SK-N-SH (cell line): ENCODE measurements at regions not wholly inside any gene's neighbourhood (a gene's known extent, or its start where the extent isn't known, plus 50 kb on each side); places are given as distances from the start of the nearest gene placed in this dataset.
"Not testable (repeated sequence)": the region's sequence is repeated elsewhere in the genome, so short reads cannot be mapped to it uniquely, and the experiment has no call there.

Experiments
- CTCF ChIA-PET: fragments of 300-600, 350-600 bp; formaldehyde crosslinking; extraction: SDS; loops from one replicate; lab custom pipeline; 2021; lab: Yijun Ruan, JAX
- POLR2A ChIA-PET: fragments of 350-600 bp; sonication (Branson Sonifier 250); formaldehyde crosslinking; extraction: SDS; loops from one replicate; lab custom pipeline; 2020; ENCODE audit warnings: antibody characterized with exemption, inconsistent platforms; lab: Yijun Ruan, JAX
- DNase-seq: peaks from one replicate; pipeline ENCODE4 v3.0.0; 2012
- H2AFZ ChIP-seq: fragments of 200-600 bp; sonication (generic); 2 replicates; pipeline ENCODE4 v1.8.1; 2016; ENCODE audit warnings: antibody characterized with exemption, mild to moderate bottlenecking, low read depth
- H3F3A ChIP-seq: fragments of 200-600 bp; sonication (generic); replicated peaks from 2 replicates; pipeline ENCODE3; 2016; ENCODE audit warnings: antibody characterized with exemption, mild to moderate bottlenecking; ENCODE audit not compliant: insufficient read depth
- H3K27ac ChIP-seq, 2 experiments: fragments of 200-500 bp in 1 of 2; fragments of 200-600 bp in 1 of 2; sonication (Bioruptor generic) in 1 of 2; sonication (generic), shearing (Covaris generic) in 1 of 2; 2 replicates each; pipeline versions ENCODE4 v1.5.1 to v1.6.1; 2014 to 2016; ENCODE audit warnings: low read depth in 2 of 2, inconsistent platforms in 1 of 2, low read length in 1 of 2, mild to moderate bottlenecking in 1 of 2, mixed read lengths in 1 of 2
- H3K27me3 ChIP-seq: fragments of 200-600 bp; sonication (generic), shearing (Covaris generic); 2 replicates; pipeline ENCODE4 v1.6.1; 2016; ENCODE audit warnings: mixed run types; ENCODE audit not compliant: insufficient read depth
- H3K36me3 ChIP-seq, 2 experiments: fragments of 200-500 bp in 1 of 2; fragments of 200-600 bp in 1 of 2; sonication (Bioruptor generic) in 1 of 2; sonication (generic) in 1 of 2; replicated peaks in 1 of 2; 2 replicates each; pipeline versions ENCODE3 to v1.5.1; 2014 to 2016; ENCODE audit warnings: low read length in 1 of 2, mild to moderate bottlenecking in 1 of 2; ENCODE audit not compliant: insufficient read depth in 2 of 2, control insufficient read depth in 1 of 2
- H3K4me1 ChIP-seq, 2 experiments: fragments of 200-500 bp in 1 of 2; fragments of 200-600 bp in 1 of 2; sonication (Bioruptor generic) in 1 of 2; sonication (generic), shearing (Covaris generic) in 1 of 2; 2 replicates each; pipeline versions ENCODE4 v1.5.1 to v1.6.1; 2014 to 2016; ENCODE audit warnings: low read depth in 1 of 2, low read length in 1 of 2, mixed run types in 1 of 2; ENCODE audit not compliant: insufficient read depth in 2 of 2, control insufficient read depth in 1 of 2
- H3K4me2 ChIP-seq: fragments of 200-600 bp; sonication (generic), shearing (Covaris generic); 2 replicates; pipeline ENCODE4 v1.6.1; 2017; ENCODE audit warnings: mixed run types
- H3K4me3 ChIP-seq, 2 experiments: fragments of 200-500 bp in 1 of 2; fragments of 200-600 bp in 1 of 2; sonication (Bioruptor generic) in 1 of 2; sonication (generic), shearing (Covaris generic) in 1 of 2; 2 replicates each; pipeline versions ENCODE4 v1.5.1 to v1.8.1; 2014 to 2016; ENCODE audit warnings: low read depth in 2 of 2, inconsistent platforms in 1 of 2, low read length in 1 of 2, mild to moderate bottlenecking in 1 of 2, mixed read lengths in 1 of 2, moderate library complexity in 1 of 2
- H3K79me2 ChIP-seq: fragments of 200-600 bp; sonication (generic); 2 replicates; pipeline ENCODE4 v1.8.1; 2017; ENCODE audit warnings: mild to moderate bottlenecking; ENCODE audit not compliant: insufficient read depth
- H3K9ac ChIP-seq: fragments of 200-600 bp; sonication (generic); 2 replicates; pipeline ENCODE4 v1.6.1; 2017; ENCODE audit warnings: mixed run types
- H3K9me2 ChIP-seq: fragments of 200-600 bp; sonication (generic); 2 replicates; pipeline ENCODE4 v1.6.1; 2017; ENCODE audit warnings: mixed run types
- H3K9me3 ChIP-seq: fragments of 200-600 bp; sonication (generic); 2 replicates; pipeline ENCODE4 v1.6.1; 2017; ENCODE audit warnings: mixed run types, mild to moderate bottlenecking, moderate library complexity
- H4K20me1 ChIP-seq: fragments of 200-600 bp; sonication (generic); 2 replicates; pipeline ENCODE4 v1.6.1; 2017; ENCODE audit warnings: mild to moderate bottlenecking, mixed run types; ENCODE audit not compliant: insufficient read depth
- CHD2 ChIP-seq: fragments of 150-350 bp; IDR thresholded peaks from 2 replicates; pipeline ENCODE4 v1.6.1; 2018; ENCODE audit warnings: low read length; ENCODE audit not compliant: partially characterized antibody
- FOXJ3 ChIP-seq: sonication (generic); formaldehyde crosslinking; IDR thresholded peaks from 2 replicates; pipeline ENCODE4 v1.5.1; 2020; ENCODE audit warnings: mild to moderate bottlenecking, missing genetic modification reagents
- FOXM1 ChIP-seq: IDR thresholded peaks from 2 replicates; pipeline ENCODE4 v1.4.0; 2012; ENCODE audit warnings: low read depth, mild to moderate bottlenecking
- POLR2AphosphoS5 ChIP-seq: IDR thresholded peaks from 2 replicates; pipeline ENCODE4 v1.6.1; 2012; ENCODE audit warnings: low read depth, low read length
- RXRA ChIP-seq: IDR thresholded peaks from 2 replicates; pipeline ENCODE4 v1.4.0; 2012; ENCODE audit warnings: low read depth, mild to moderate bottlenecking, borderline replicate concordance
- SIN3A ChIP-seq: IDR thresholded peaks from 2 replicates; pipeline ENCODE4 v1.6.1; 2012; ENCODE audit warnings: low read depth, mild to moderate bottlenecking, low read length, moderate library complexity, borderline replicate concordance
- ZBTB33 ChIP-seq: IDR thresholded peaks from 2 replicates; pipeline ENCODE4 v1.4.0; 2012; ENCODE audit warnings: low read depth, borderline replicate concordance
- WGBS: methylation state at CpG from one replicate; pipeline ENCODE4 v1.1.6; 2017; ENCODE audit warnings: low lambda C conversion rate; 5-methylcytosine and 5-hydroxymethylcytosine counted together

DNA sequence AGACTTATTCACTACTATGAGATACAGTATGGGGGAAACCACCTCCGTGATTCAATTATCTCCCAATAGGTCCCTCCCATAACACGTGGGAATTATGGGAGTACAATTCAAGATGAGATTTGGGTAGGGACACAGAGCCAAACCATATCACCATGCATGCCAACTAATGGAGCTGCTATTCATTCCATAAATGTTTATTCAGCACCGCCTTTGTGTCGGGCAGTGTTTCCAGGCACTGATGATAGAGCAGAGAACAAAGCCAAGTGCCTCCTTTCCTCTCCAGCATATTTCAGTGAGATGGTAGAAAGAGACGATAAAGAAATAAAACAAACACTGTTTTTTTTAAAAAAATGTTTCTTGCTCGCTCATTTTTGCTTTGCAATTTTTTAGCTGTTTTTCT is 295.9 kb upstream of the FOXK1 start:
- Histone ChIP-seq H3K4me1 (no peaks in the 10 kb centered on the region), H3K79me2 (no peaks in the 10 kb centered on the region), H3K27me3 (no peaks in the 10 kb centered on the region), H3K4me2 (no peak overlapping the region), H4K20me1 (no peaks in the 10 kb centered on the region), H3K9me2 (no peaks in the 10 kb centered on the region), H3K27ac (no peak overlapping the region), H3K4me3 (no peak overlapping the region), H3K36me3 (no peaks in the 10 kb centered on the region), H2AFZ (no peak overlapping the region), H3K9me3 (0 out of 2 replicates have a peak, but pooled peaks cover 3% of the 10 kb centered on the region), H3F3A (no peaks in the 10 kb centered on the region), H3K9ac (no peak overlapping the region)
- WGBS, result 37% methylated on average over 6 of the region's 6 CpGs
- CTCF ChIA-PET, result no interaction called here
- TF ChIP-seq RXRA (no peak), POLR2AphosphoS5 (no peak)
- DNase-seq, result no peak
- POLR2A ChIA-PET, result no interaction called here

DNA sequence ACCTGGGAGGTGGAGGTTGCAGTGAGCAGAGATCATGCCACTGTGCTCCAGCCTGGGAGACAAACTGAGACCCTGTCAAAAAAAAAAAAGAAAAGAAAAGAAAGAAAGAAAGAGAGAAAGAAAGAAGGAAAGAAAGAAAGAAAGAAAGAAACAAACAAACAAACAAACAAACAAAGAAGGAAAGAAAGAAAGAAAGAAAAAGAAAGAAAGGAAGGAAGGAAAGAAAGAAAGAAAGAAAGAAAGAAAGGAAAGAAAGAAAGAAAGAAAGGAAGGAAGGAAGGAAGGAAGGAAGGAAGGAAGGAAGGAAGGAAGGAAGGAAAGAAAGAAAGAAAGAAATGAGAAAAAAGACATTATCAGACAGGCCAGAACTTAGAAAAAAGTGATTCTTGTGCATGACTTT is 291.0 kb upstream of the FOXK1 start:
- H3K9ac ChIP-seq, H3K36me3 ChIP-seq, H3K27ac ChIP-seq, H3K4me3 ChIP-seq, H3K4me1 ChIP-seq, POLR2A ChIA-PET, H3F3A ChIP-seq, H2AFZ ChIP-seq, H3K27me3 ChIP-seq, H3K4me2 ChIP-seq, H3K9me2 ChIP-seq, H4K20me1 ChIP-seq, H3K9me3 ChIP-seq, H3K79me2 ChIP-seq, DNase-seq, CTCF ChIA-PET: not testable (repeated sequence)

GRCh38 chr7:4394736-4395135 is 287.4 kb upstream of the FOXK1 start:
- Histone ChIP-seq H3K27ac (no peak overlapping the region), H4K20me1 (no peaks in the 10 kb centered on the region), H2AFZ (no peak overlapping the region), H3K79me2 (no peaks in the 10 kb centered on the region), H3K9ac (no peak overlapping the region), H3K9me3 (peaks cover 17% of the 10 kb centered on the region; the same call in 1 of the 2 replicates)
- 16% methylated on average over 5 of the region's 5 CpGs for WGBS
- CTCF ChIA-PET, result interaction anchor here (1.3 kb wide), 1 partner anchor 154 kb away, joined by 3 read pairs; no protein-coding TSS in a partner anchor
- no peak for DNase-seq
- TF ChIP-seq CHD2 (no peak), ZBTB33 (no peak), FOXM1 (no peak), POLR2AphosphoS5 (no peak), SIN3A (no peak), FOXJ3 (no peak)
- TF ChIP-seq, all 33 proteins: peak for 0
- Histone ChIP-seq H3K9me2 (no peaks in the 10 kb centered on the region), H3K36me3 (no peaks in the 10 kb centered on the region), H3K4me1 (no peaks in the 10 kb centered on the region), H3K4me3 (no peak overlapping the region), H3F3A (no peaks in the 10 kb centered on the region), H3K27me3 (no peaks in the 10 kb centered on the region), H3K4me2 (no peak overlapping the region)
- POLR2A ChIA-PET, result no interaction called here
